ACC112 (cell line): ENCODE measurements at regions not wholly inside any gene's neighbourhood (a gene's known extent, or its start where the extent isn't known, plus 50 kb on each side); places are given as distances from the start of the nearest gene placed in this dataset.

Experiments used
- H2AFZ ChIP-seq: fragments of 200-600 bp; sonication (generic); one replicate; pipeline ENCODE4 v1.6.0; 2017; ENCODE audit warnings: antibody characterized with exemption, low read length; ENCODE audit not compliant: unreplicated experiment
- H3K27ac ChIP-seq: fragments of 200-600 bp; sonication (generic); 2 replicates; pipeline ENCODE4 v1.5.1; 2014; ENCODE audit warnings: low read depth, mild to moderate bottlenecking, antibody characterized with exemption, low read length, moderate library complexity
- H3K27me3 ChIP-seq: fragments of 200-600 bp; sonication (generic); 2 replicates; pipeline ENCODE4 v1.6.1; 2014; ENCODE audit warnings: mild to moderate bottlenecking, antibody characterized with exemption, low read length, moderate library complexity, mixed read lengths; ENCODE audit not compliant: insufficient read depth
- H3K36me3 ChIP-seq: fragments of 200-600 bp; sonication (generic); 2 replicates; pipeline ENCODE4 v1.6.1; 2016; ENCODE audit warnings: mild to moderate bottlenecking, antibody characterized with exemption, low read length, moderate library complexity, mixed read lengths; ENCODE audit not compliant: insufficient read depth
- H3K4me1 ChIP-seq: fragments of 200-600 bp; sonication (generic); one replicate; pipeline ENCODE4 v1.6.1; 2016; ENCODE audit warnings: low read length, mixed read lengths; ENCODE audit not compliant: insufficient read depth, unreplicated experiment, control insufficient read depth
- H3K4me3 ChIP-seq: fragments of 200-600 bp; sonication (generic); 2 replicates; pipeline ENCODE4 v1.5.1; 2014; ENCODE audit warnings: mild to moderate bottlenecking, low read depth, low read length
- H3K79me2 ChIP-seq: fragments of 200-600 bp; sonication (generic); one replicate; pipeline ENCODE4 v1.6.0; 2016; ENCODE audit warnings: low read length; ENCODE audit not compliant: control insufficient read depth, unreplicated experiment, insufficient read depth

DNA sequence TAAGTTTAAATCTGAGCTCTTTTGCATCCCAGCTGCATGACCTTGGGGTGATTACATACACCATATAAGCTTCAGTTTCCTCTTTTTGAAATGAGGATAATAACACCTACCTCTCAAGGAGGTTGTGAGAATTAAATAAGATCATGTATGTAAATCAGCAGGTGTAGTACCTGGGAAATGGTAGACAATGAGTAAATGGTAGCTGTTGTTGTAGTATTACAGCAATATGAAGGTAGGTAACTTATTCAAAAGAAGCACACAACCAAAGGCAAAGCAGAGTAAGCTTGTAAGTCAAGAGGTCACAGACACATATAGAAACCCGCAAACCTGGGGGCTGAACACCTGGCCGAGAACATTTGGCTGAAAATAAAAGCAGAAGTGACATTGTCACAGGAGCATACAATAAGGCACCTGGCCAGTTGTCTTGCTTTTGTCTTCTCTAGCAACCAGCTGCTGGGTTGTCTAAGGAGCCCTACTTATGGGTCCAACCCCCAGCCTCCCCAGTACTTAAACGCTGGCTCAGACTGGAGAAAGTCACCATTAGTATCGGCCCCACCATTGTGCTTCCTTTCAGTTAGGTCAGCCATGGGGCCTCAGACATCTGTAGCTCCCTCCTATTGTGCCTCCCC lies 203.6 kb upstream of the MKLN1 start:
- Histone ChIP-seq H3K36me3 (no peaks in the 10 kb centered on the region), H3K27ac (no peak overlapping the region), H3K4me3 (no peak overlapping the region), H3K4me1 (no peaks in the 10 kb centered on the region), H2AFZ (no peak overlapping the region), H3K79me2 (no peaks in the 10 kb centered on the region), H3K27me3 (no peaks in the 10 kb centered on the region)

DNA sequence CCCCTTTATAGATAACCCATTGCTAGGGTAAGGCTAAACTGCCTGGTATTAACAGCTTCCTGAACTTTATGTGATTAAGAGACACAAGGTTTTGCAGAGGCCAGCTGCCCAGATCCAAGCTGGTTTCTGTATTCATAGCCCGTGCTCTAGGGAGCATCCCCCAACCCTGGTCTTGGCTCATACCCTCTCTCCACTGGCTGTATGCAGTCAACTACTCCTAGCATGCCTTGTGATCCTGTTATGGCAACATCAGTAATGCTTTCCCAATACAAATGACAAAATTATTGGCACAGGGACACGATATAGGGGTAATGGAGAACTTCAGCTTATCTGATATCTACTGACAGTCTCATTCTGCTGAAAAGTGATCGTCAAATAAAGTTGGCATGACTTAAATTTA lies 202.8 kb upstream of the MKLN1 start:
- no peak overlapping the region for H2AFZ ChIP-seq
- H3K36me3 ChIP-seq, result no peaks in the 10 kb centered on the region
- H3K79me2 ChIP-seq, result no peaks in the 10 kb centered on the region
- H3K27me3 ChIP-seq, result no peaks in the 10 kb centered on the region
- no peak overlapping the region for H3K27ac ChIP-seq
- H3K4me1 ChIP-seq, result no peaks in the 10 kb centered on the region
- H3K4me3 ChIP-seq, result no peak overlapping the region

DNA sequence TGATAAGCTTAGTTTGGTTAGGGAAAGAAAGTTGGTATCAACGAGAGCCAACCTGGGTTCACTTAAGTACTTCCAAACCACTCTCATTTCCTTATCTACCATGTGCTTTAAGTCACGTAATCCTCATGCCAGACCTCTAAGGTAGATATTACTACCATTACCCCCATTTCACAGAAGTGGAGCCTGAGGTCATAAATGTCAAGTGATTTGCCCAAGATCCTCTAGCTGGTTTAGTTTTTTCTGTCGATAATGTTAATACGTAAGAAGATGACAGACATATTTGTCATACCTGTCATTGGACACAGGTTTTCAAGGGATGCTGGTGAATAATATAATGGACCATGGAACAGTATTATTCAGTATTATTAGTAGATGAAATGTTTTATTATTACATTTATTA lies 197.4 kb upstream of the MKLN1 start:
- Histone ChIP-seq H3K27me3 (no peaks in the 10 kb centered on the region), H3K79me2 (no peaks in the 10 kb centered on the region), H3K4me1 (peaks cover 4% of the 10 kb centered on the region), H2AFZ (no peak overlapping the region), H3K36me3 (no peaks in the 10 kb centered on the region), H3K27ac (no peak overlapping the region), H3K4me3 (no peak overlapping the region)

DNA sequence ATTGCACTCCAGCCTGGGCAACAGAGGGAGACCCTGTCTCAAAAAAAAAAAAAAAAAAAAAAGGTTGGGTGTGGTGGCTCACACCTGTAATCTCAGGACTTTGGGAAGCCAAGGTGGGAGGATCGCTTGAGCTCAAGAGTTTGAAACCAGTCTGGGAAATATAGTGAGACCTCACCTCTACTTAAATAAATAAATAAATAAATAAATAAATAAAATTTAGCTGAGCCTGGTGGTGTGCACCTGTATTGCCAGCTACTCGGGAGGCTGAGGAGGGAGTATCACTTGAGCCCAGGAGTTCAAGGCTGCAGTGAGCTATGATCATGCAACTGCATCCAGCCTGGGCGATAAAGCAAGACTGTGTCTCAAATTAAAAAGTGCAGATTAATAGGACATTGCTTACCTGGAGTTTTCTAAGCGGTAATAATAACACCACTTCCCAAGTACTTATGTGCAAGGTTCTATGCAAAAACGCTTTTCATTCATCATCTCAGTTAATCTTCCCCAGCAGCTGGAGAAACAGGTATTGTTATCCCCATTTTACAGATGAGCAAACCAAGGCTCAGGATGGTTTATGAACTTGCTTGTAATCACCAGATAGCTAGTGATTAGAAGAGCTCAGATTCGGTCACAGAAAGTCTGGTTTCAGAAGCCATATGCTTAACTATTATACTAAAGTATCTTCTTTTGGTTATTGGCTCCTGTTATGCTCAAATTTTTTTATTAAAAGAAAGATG lies 196.5 kb upstream of the MKLN1 start:
- H3K27me3 ChIP-seq, result no peaks in the 10 kb centered on the region
- no peak overlapping the region for H2AFZ ChIP-seq
- no peaks in the 10 kb centered on the region for H3K36me3 ChIP-seq
- no peak overlapping the region for H3K27ac ChIP-seq
- peaks cover 4% of the 10 kb centered on the region for H3K4me1 ChIP-seq
- no peaks in the 10 kb centered on the region for H3K79me2 ChIP-seq
- no peak overlapping the region for H3K4me3 ChIP-seq

DNA sequence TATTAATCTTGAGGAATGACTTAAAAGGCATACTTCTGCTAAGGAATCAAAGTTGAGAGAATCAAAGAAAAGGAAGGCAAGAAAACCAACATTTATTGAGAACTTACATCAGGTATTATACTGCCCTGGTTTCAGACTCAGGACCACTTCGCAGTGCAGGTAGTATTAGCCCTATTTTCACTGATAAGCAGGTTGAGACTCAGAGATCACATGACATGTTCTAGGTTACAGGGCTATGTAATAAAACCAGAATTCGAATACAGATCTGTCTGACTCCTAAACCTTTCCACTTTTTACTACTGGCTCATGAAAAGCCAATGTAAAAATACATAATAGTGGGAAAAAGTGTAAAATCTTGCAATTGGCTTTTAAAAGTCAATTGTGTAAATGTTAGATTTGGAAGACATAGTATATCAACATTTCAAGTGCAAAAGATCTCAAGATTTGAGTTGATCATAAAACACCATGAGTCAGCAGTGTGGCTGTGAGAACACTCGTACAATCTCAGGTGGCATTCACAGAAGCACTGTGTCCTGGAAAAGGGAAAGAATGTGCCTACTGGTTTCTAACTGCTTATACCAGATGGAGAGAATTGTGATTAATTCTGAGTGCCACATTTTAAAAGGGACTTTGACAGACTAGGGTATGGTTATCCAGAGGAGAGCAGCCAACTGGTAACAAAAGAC lies 195.8 kb upstream of the MKLN1 start:
- Histone ChIP-seq H3K36me3 (no peaks in the 10 kb centered on the region), H2AFZ (no peak overlapping the region), H3K4me1 (peaks cover 4% of the 10 kb centered on the region), H3K27me3 (no peaks in the 10 kb centered on the region), H3K4me3 (no peak overlapping the region), H3K79me2 (no peaks in the 10 kb centered on the region), H3K27ac (no peak overlapping the region)

DNA sequence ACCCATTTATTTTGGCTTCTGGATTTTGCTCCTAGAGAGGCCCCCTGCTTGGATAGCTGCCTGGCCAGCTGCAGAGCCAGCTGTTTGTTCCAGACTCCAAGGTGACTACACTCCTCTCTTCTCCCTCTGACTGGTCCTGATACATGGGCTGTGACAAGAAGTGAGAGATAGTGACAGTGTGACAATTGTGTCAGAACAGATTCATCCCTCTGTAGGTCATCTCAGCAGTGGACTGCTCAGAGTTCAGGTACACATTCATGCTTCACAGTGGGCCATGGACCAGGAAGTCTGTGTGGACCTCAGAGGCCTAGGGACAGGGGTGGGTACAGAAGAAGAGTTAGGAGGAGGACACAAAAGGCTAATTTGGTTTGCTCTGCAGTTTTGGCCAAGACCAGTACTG lies 188.2 kb upstream of the MKLN1 start:
- Histone ChIP-seq H3K4me1 (peaks cover under 1% of the 10 kb centered on the region), H2AFZ (no peak overlapping the region), H3K27me3 (no peaks in the 10 kb centered on the region), H3K4me3 (no peak overlapping the region), H3K36me3 (peaks cover 6% of the 10 kb centered on the region; the same call in 1 of the 2 replicates), H3K79me2 (no peaks in the 10 kb centered on the region), H3K27ac (no peak overlapping the region)

DNA sequence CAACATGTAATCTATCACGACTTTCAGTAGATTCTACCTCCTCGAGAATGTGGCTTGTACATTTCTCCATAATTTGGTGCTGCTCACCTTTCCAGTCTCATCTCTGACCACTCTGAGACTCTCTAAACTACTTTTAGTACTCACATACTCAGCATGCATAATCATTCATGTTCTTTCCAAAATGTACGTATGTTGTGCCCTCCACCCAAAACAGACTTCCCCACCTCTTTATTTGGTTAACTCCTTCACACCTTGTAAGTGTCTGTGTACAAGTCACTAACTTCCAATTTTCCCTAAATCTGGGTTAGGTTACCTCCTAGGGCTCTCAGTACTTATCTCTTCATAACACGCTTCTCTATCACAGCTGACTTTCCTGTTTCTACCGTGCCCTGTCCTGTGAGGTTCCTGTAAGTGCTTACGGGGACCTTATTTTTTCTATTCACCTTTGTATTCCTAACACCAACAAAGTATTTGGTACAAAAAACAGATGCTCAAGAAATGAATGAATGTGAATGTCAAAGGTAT lies 186.2 kb upstream of the MKLN1 start:
- no peaks in the 10 kb centered on the region for H3K79me2 ChIP-seq
- no peaks in the 10 kb centered on the region for H3K27me3 ChIP-seq
- H2AFZ ChIP-seq, result no peak overlapping the region
- peaks cover 8% of the 10 kb centered on the region for H3K4me1 ChIP-seq
- H3K4me3 ChIP-seq, result no peak overlapping the region
- H3K36me3 ChIP-seq, result peaks cover 6% of the 10 kb centered on the region; the same call in 1 of the 2 replicates
- H3K27ac ChIP-seq, result no peak overlapping the region

DNA sequence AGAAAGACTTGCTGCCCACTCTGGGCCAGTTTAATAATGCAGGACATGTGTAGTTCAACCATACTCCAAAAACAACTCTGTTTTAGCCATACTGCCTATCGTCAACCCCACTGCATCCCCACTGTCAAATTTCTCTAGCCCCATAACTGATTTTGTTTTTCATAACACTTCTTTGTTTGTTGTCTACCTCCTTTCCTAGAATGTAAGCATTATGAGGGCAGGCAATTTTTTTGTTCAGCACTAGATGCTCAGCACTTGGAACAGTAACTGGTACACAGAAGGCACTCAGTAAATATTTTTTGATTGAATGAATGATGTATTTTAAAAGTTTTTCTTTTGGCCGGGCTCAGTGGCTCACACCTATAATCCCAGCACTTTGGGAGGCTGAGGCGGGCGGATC lies 183.8 kb upstream of the MKLN1 start:
- Histone ChIP-seq H3K79me2 (no peaks in the 10 kb centered on the region), H3K27me3 (no peaks in the 10 kb centered on the region), H2AFZ (no peak overlapping the region)

DNA sequence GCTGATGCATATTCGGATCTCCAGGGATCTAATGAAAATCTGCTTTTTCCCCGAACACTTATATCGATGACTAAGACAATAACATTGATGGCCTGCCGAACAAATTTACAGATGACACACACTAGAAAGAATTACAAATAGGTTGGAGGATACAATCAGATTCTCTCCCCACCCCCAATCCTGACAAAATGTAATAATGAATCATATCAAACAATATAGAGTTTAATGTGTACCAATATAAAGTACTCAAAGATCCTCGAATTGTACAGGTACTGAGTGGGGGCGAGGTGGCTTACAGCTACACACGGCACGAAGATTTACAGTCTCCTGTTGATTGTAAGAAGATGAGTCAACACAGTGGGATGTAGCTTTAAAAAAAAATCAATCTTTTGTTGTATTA lies 182.7 kb upstream of the MKLN1 start:
- Histone ChIP-seq H3K4me3 (no peak overlapping the region), H2AFZ (no peak overlapping the region), H3K27me3 (no peaks in the 10 kb centered on the region), H3K79me2 (no peaks in the 10 kb centered on the region), H3K36me3 (peaks cover 6% of the 10 kb centered on the region; the same call in 1 of the 2 replicates), H3K27ac (no peak overlapping the region), H3K4me1 (peaks cover 18% of the 10 kb centered on the region)

More for the DNA sequence above, 183.8 kb upstream of the MKLN1 start:
- Histone ChIP-seq H3K36me3 (peaks cover 6% of the 10 kb centered on the region; the same call in 1 of the 2 replicates), H3K4me3 (no peak overlapping the region), H3K4me1 (peaks cover 18% of the 10 kb centered on the region), H3K27ac (no peak overlapping the region)

DNA sequence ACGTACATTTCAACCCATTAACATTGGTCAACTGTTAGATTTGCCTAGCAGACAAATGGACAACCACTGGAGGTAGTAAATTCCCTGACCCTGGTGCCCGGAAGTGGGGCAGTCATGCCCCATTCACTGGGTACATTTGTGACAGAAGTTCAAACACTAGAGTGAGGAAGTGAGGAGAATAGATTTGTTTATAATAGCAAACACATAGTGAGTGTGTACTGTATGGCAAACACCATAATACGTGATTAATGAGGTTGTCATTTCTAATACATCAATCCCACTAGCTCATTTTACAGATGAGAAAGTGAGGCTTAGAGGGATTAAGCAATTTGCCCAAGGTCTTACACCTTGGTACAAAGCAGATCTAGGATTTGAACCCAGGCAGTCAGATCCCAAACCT lies 181.9 kb upstream of the MKLN1 start:
- no peak overlapping the region for H3K4me3 ChIP-seq
- H3K27ac ChIP-seq, result no peak overlapping the region
- peaks cover 6% of the 10 kb centered on the region; the same call in 1 of the 2 replicates for H3K36me3 ChIP-seq
- H3K4me1 ChIP-seq, result peaks cover 18% of the 10 kb centered on the region
- no peaks in the 10 kb centered on the region for H3K79me2 ChIP-seq
- no peak overlapping the region for H2AFZ ChIP-seq
- no peaks in the 10 kb centered on the region for H3K27me3 ChIP-seq
